Right forelimb (tissue), 1 donor: ENCODE measurements at regions not wholly inside any gene's neighbourhood (a gene's known extent, or its start where the extent isn't known, plus 50 kb on each side); places are given as distances from the start of the nearest gene placed in this dataset.

Experiments used
- DNase-seq: peaks from one replicate; pipeline ENCODE4 v3.0.0-alpha.2; 2018

GRCh38 chr16:6165330-6165979 lies 1067.9 kb upstream of the EEF2KMT start:
- DNase-seq = no peak

DNA sequence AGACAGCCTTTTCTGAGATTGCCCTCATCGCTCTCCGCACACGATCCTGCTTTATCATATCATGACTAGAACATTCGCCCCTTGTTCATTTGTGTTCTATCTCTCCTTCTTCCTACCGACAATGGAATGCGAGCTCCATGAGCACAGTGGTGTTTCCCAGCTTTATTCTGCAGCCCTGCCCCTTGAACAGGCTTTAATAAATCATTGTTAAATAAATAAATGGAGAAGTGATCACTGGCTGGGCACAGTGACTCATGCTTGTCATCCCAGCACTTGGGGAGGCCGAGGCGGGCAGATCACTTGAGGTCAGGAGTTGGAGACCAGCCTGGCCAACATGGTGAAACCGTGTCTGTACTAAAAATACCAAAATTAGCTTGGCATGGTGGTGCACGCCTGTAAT lies 1063.3 kb upstream of the EEF2KMT start:
- DNase-seq = no peak

- DNase-seq = no peak
Observed at GRCh38 chr16:6160303-6160702, 1062.7 kb upstream of the EEF2KMT start.

DNA sequence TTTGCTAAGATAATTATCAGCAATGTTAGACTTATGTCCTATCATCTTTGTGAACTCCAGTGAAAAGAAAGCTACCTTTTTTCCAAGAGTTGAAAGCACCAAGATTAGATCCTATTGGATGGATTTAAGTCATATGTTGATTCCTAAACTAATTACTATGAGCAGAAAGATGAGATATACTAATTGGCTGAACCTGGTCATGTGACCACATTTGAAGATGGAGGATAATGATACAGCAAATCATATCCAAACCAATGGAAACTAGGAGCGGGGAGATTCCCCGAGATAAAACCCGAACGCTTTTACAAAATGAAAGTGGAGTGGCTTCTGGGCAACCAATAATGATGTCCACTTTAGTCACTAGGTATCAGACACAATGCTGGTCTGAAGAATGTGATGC lies 1060.2 kb upstream of the EEF2KMT start:
- no peak for DNase-seq

GRCh38 chr16:6155271-6155670 lies 1057.7 kb upstream of the EEF2KMT start:
- DNase-seq = no peak

DNA sequence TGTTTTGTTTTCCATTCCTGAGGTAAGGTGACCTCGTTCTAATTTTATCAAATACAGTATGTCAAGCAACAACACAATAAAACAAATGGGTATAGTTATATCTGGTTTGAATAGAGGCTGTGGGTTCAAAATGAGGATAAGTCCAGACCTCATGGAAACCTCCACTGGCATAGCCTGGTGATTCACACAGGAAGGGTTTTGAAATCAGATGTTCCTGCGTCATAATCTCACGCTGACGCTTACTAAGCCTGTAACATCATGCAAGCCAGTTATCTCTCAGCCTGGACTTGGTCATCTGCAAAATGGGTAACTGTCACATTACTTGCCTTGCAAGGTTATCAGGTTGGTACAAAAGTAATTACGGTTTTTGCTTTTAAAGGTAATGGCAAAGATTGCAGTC lies 1056.3 kb upstream of the EEF2KMT start:
- no peak for DNase-seq

GRCh38 chr16:6149031-6149430 lies 1051.4 kb upstream of the EEF2KMT start:
- DNase-seq = no peak

GRCh38 chr16:6148361-6148760 lies 1050.8 kb upstream of the EEF2KMT start:
- DNase-seq = no peak

DNA sequence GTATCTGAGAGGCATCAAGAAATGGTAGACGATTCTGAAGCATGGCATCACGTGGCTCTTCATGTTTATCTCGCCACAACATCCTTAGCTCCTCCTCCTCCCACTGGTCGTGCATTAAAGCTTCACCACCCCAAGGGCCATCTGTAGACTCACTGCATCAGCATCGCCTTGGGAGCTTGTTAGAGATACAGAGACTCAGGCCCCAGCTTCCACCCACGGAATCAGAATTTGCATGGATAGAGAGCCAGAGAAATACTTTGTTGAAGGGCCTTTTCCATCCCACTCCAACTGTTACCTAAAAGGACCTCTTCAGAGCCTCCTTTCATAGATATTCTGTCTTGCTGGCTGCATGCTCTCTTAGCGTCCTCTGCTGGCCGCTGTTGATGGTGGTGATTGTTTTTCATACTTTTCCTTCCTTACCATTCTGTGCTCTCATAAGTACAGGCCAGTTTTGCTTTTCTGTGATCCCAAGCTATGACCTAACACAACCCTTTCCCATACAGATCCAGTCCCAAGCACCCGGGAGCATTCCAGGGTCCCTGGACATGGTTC lies 1049.4 kb upstream of the EEF2KMT start:
- no peak for DNase-seq

GRCh38 chr16:6146356-6146755 lies 1048.8 kb upstream of the EEF2KMT start:
- no peak for DNase-seq

- no peak for DNase-seq
Observed at GRCh38 chr16:6144463-6144862, 1046.9 kb upstream of the EEF2KMT start.

GRCh38 chr16:6143020-6143419 lies 1045.4 kb upstream of the EEF2KMT start:
- no peak for DNase-seq

DNA sequence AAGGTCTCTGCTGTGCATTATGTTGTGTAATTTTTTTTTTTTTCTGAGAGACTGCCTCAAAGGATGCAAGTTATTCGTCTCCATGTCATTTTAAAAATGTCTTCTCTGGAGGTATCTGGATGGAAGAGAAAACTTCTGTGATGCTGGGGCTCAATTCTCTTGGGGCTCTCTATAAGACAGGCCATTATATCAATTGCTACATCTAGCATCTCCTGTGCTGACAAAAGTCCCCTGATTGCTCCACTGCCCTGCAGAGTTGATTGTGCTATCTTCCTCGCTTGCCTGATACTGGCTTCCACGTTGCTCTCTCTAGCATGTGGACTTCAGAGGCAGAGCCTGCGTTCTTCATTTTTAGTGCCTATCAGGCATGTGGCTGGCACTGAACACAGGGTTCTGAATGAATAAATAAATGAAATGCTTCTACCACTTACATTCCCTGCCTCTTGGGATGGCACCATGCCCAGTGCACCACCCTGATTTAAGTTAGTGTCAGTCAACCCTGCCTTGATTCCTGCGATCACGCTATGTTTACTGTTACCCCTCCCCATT lies 1035.5 kb upstream of the EEF2KMT start:
- DNase-seq = no peak

DNA sequence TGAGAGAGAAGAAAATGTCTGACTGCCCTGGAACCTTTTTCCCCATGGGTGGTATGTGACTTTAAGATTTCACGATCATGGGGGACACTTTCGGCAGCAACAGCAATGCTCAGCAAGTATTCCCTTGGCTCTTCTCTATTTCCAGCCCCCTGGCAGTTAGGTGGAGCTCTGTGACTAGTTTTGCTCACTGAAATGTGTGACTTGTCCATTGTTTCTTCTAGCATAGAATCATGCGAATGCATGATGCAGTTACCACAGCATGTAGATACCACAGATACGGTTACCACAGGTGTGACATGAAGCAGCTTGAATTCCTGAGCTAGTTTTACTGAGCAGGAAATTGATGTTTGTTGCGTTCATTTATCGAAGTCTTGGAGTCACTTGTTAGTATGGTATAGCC lies 1034.5 kb upstream of the EEF2KMT start:
- DNase-seq = no peak

- DNase-seq = no peak
Observed at GRCh38 chr16:6131526-6132050, 1034.0 kb upstream of the EEF2KMT start.

GRCh38 chr16:6125483-6126259 lies 1028.1 kb upstream of the EEF2KMT start:
- DNase-seq = no peak

- DNase-seq = no peak
Observed at GRCh38 chr16:6124136-6124535, 1026.5 kb upstream of the EEF2KMT start.

DNA sequence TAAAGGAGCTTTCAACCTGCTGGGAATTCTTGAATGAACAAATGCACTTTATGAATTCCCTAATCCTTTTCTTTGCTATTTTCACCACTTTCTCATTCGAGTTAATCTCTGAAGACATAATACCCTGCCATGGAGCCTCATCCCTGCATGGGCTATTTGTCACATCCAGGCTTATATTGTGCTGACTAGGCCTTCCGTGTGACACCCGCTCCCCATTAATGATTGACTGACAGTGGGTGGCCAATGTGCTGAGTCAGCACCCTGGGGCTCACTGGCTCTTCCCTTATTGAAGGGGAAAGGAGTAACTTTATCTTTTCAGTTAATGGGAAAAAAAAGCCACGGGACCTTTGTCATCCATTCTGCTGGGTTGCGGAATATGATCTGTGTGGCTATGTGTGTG lies 1024.8 kb upstream of the EEF2KMT start:
- no peak for DNase-seq

GRCh38 chr16:6114691-6115090 lies 1017.1 kb upstream of the EEF2KMT start:
- no peak for DNase-seq

DNA sequence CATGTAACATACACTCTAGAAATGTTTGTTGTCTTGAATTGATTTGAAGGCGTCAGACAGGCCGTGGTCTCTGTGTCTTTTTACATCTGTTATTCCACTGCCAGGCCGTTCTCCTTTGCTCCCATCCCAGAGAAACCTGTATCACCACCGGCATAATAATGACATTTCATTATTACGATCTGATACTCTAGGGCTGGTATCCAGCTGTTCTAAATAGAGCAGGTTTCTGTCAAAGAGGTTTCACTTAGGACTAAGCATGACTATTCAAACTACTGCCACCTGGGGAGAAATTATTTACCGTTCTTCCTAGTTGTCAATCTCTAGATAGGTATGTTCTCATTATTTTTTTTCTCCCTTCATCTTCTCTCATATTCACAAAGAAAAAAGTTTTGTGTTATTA lies 1016.2 kb upstream of the EEF2KMT start:
- DNase-seq = no peak

DNA sequence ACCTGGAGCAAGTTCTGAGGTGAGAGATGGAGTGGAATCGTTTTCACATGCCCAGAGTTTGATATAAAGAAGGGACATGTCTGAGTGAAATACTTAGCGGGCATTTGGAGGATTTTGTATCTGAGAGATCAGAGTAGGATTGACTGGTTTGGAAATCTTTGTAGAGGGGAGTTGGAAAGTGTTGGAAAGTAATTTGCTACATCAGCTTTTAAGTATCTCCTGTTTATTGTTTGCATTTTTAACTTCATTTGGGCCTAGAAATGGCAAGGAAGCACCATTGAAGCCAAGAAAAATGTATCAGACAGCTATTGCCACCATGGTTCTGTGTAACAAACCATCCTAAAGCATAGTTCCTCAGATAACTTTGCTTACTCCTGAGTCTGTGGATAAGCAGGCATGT lies 1015.1 kb upstream of the EEF2KMT start:
- no peak for DNase-seq

DNA sequence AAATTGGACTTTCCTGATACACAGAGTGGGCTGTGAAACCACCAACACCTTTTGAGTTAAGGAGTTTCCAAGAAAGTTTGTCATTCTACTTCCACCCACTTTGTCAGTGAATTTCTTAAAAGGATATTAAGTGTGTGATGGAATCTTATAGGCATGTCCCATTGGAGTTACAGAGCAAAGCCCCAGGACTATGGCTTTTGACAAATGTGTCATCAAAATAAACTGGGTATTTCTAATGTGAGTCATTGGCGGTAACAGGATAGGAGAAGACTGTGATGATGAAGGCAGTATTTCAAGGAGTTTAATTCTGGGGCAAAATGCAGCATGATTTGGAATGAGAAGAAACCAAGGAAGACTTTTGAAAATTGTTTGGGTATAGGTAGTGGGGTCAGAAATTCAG lies 1013.8 kb upstream of the EEF2KMT start:
- DNase-seq = no peak

- DNase-seq = no peak
Observed at GRCh38 chr16:6110346-6110745, 1012.8 kb upstream of the EEF2KMT start.

DNA sequence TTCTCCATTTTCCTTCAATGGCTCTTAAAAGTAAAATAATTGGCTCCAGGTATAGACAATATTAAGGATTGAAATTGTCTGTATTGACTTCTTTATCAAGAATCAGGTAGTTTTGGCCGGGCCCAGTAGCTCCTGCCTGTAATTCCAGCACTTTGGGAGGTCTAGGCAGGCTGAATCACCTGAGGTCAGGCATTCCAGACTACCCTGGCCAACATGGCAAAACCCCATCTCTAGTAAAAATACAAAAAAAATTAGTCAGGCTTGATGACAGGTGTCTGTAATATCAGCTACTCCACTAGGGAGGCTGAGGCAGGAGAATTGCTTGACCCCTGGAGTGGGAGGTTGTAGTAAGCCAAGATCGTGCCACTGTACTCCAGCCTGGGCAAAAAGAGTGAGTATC lies 1008.5 kb upstream of the EEF2KMT start:
- DNase-seq = no peak
